Stimulated activated CD4-positive, alpha-beta T cell treated with anti-CD3 and anti-CD28 coated beads, Interleukin-15, amount 100 ng/mL, for 24 hours (primary cell): ENCODE measurements at regions not wholly inside any gene's neighbourhood (a gene's known extent, or its start where the extent isn't known, plus 50 kb on each side); places are given as distances from the start of the nearest gene placed in this dataset.
A peak's percentile ranks its signal among the peaks of the same experiment; 100 is the strongest.
"Not testable (repeated sequence)": the region's sequence is repeated elsewhere in the genome, so short reads cannot be mapped to it uniquely, and the experiment has no call there.

Source experiments
- DNase-seq: peaks from one replicate; pipeline ENCODE4 v3.0.0-alpha.2; 2020

DNA sequence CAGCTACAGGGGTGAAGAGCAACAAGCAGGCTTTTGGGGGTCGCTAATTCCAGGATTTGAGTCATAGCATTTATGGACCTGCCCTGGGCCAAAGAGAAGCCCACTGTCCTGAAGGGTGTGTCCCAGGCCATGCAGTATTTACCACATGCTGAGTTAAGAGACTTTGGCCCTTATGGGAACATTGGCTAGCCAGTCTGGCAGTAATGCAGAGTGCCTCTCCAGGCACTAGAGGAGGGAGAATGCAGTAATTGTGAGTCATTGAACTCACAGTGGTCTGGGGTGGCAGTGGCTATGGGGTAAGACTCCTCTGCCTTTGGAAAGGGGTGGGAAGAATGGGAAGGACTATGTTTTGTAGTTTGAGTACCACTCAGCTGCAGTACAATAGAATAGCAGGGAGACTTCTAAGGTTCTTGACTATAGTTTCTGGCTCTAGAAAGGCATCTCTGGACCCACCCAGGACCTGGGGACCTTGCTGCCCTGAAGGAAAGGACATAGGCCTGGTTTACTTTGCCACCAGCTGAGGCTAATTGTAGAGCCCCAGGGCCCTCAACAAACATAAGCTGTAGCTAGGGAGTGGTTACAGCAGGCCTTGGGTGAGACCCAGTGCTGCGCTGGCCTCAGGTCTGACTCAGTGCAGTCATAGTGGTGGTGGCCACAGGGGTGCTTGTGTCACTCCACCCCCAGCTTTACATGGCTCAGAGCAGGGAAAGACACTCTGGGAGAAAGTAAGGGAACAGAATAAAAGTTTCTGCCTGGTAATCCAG lies 520.9 kb downstream of the HTR1B start:
- DNase-seq: no peak

DNA sequence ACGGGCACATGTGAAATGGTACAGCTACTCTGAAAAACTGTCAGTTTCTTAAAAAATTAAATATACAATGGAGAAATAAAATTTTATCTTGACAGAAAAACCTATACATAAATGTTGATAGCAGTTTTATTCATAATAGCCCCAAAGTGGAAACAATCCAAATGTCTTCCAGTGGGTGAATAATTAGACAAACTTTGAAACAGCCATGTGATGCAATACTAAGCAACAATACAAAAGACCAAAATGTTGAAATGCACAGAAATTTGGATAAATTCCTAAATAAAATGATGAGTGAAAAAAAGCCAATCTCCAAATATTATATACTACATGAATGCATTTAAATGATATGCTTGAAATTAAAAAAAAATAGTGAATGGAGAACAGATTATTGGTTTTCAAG lies 523.1 kb downstream of the HTR1B start:
- no peak for DNase-seq

DNA sequence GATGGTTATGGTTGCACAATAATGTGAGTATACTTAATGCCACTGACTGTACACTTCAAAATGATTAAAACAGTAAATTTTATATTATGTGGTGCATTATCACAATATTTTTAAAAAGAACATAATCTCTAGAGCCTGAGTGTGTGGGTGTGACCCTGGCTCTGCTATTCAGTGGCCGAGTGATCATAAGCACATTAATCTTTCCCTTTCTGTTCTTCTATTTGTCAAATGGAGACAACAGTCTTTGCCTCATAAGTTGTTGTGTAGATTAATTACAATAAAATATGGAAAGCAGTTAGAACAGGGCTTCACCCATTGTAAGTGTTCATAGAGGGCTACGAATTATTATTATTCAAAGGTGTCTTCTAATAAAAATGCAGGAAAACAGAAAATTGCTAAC lies 548.6 kb downstream of the HTR1B start:
- no peak for DNase-seq

DNA sequence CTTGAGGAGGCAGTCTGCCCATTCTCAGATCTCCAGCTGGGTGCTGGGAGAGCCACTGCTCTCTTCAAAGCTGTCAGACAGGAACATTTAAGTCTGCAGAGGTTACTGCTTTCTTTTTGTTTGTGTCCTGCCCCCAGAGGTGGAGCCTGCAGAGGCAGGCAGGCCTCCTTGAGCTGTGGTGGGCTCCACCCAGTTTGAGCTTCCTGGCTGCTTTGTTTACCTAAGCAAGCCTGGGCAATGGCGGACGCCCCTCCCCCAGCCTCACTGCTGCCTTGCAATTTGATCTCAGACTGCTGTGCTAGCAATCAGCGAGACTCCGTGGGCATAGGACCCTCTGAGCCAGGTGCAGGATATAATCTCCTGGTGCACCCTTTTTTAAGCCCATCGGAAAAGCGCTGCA lies 557.8 kb downstream of the HTR1B start:
- not testable (repeated sequence) for DNase-seq

DNA sequence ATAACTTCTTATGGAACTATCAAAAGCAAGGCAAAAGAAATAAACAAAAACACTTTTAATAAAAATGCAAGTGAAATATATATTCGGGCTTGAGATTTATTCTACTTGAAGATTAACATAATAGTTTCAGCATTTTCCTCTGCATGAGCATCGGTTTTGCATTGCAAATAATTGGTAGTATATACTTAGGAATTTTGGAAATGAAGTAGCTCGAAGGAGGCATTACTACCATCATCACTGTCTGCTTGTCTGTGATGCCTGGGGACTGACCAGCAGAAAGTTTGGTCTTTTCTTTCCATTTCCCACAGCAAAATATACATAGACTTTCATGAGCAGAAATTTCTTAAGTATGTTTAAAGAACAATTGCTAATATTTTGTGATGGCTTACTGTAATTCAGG lies 570.7 kb downstream of the HTR1B start:
- DNase-seq: no peak

DNA sequence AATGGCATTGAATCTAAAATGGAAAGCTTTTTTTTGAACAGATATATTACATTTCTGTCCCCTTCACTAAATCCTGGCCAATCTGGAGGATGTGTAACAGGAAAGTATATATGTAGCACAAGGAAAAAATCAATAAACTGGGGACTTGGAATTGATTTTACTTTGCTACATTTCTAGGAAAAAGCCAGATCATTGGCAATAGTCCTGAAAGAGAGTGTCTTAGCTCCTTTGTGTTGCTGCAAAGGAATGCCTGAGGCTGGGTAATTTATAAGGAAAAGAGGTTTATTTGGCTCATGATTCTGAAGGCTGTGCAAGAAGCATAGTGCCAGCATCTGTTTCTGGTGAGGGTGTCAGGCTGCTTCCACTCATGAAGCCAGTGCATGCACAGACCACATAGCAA lies 574.9 kb downstream of the HTR1B start:
- no peak for DNase-seq

DNA sequence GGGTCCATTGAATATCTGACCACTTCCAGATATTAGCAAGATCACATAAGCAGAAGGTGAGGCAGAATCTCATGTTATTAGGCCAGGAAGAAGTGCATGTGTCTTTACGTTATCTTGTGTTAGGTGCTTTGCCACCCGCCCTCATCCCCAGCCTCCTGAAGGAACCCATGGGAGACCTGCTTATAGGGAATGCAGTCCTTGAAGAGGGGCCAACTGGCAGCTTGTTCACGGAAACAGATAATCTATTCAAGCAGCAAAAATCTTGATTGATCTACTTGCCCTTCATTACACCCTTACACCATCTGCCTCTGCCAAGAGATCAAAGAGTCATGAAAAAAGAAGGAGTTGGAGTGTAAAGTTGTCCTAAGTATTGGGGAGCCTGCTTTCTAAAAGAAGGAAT lies 576.4 kb downstream of the HTR1B start:
- DNase-seq: no peak

DNA sequence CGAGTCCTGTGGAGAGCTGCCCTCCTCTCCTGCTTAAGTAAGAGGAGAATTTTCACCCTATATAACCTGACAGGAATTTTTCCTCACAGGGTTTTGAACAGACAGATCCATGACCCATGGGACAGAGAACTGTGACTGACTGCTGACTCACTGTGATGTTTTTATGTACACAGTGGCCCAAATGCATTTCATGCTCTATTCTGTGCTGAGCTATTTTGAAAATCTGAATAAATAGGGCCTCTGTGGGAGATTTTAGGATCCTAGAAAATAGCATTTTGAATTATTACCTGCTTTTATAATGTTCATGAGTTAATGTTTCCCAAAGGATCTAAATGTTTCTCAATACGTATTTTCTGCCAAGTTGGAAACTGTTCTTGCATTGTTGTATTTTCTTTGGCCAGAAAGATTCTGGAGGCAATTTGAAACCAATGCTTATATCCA lies 577.4 kb downstream of the HTR1B start:
- no peak for DNase-seq

DNA sequence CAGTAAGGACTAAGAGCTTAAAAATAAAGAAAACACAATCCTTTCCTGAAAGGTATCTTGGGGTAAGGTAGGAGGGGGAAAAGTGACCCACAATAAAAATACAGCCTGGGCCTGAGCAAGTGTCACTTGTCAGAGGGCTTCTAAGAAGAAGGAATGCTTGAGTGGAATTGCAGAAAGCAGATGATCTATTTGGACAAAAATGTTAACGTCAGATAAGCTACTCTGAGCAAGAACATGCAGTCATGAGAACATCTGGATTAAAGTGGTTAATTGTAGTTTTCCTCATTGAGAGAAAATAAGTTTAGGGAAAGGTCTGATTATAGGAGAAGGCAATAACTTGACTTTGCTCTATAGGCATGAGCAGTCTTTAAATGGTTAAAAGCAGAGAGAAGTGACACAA lies 581.9 kb downstream of the HTR1B start:
- no peak for DNase-seq

DNA sequence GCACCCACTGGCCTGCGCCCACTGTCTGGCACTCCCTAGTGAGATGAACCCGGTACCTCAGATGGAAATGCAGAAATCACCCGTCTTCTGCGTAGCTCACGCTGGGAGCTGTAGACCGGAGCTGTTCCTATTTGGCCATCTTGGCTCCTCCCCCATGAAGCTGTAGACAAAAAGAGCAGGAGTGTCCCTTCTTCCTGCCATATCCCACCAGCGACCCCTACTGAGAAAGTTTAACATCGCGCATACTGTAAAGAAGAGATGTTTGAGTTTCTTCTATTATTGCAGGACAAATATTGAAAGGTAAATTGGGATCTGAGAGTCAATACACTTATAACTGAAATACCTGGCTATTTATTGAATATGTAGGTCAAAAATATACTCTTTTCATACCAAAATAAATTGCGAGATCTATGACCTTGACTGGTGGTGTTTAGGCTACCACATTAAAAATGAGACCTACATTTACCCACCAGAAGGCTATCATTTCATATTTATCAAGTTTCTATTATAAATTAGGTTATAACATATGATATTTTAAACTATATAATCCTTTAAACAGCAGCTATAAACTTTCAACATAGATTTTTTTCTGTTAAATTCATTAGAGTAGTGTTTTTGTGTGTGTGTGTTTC lies 586.3 kb downstream of the HTR1B start:
- DNase-seq: peak; percentile 2

DNA sequence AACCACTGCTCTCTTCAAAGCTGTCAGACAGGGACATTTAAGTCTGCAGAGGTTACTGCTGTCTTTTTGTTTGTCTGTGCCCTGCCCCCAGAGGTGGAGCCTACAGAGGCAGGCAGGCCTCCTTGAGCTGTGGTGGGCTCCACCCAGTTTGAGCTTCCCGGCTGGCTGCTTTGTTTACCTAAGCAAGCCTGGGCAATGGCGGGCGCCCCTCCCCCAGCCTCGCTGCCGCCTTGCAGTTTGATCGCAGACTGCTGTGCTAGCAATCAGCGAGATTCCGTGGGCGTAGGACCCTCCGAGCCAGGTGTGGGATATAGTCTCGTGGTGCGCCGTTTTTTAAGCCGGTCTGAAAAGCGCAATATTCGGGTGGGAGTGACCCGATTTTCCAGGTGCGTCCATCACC lies 586.9 kb downstream of the HTR1B start:
- DNase-seq: not testable (repeated sequence)

DNA sequence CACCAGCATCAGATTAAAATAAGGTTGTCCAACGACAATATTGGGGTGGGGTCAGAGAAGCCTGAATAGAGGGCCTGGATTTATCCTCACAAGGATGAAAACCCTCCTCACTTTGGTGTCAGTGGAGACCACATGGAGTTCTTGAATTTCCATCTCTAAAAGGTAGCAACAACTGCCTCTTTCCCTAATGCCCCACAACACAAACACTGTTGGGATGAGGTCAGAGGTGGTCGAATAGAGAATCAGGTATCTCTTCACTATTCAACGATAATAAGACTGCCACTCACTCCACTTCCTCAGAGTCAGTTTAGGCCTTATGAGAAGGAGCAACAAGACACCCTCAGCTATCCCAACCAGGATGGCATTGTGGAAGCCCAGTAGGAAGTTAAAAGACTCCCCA lies 596.1 kb downstream of the HTR1B start:
- no peak for DNase-seq

DNA sequence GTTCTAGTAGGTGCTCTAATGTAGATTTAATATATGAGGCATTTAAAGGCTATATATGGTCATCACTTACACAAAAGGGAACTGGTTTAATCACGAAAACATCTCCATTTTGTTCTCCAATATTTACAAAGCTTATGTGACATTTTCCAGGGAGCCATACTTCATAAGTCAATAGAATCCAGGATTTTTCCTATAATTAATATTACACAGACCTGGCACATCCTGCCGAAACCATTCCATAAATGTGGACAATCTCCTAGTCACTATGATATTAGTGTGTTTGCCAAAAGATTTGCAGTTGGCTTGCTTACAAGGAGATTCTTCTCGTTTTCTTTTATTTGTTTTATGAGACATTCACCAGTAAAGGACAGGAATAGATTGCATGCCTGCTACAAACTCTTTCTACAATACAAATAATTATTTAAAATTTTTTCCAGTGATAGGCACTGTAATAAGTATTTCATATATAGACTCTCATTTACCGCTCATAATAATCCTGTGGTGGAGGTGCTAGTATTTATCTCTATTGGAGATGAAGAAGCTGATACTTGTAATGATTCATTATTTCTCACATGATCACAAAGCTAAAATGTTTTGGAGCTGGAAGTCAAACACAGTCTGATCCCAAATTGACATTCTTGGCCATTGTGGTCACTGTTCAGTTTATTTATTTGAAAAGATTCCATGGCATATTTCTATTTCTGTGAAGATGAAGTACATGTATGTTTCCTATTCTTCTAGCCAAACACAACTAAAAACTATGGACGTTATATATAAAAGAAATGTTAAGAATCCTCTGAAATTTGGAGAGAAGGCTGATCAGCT lies 597.0 kb downstream of the HTR1B start:
- no peak for DNase-seq

DNA sequence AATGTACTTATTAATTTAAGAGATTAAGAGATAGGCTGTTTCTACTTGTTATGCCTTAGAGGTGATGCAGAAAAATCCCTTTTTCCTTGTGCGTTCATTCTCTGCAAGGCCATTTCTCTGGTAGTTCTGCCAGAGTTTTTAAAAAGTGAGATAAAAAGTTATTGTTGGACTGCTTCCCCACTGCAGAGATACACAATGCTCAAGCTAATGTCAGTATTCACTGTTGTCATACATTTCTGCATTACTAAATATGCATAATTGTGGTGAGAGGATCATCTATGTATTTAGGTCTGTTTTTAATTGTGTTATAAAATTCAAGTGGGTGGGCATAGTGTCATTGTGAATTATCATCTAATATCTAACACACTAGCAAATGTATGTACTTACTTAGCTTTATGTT lies 600.4 kb downstream of the HTR1B start:
- no peak for DNase-seq

DNA sequence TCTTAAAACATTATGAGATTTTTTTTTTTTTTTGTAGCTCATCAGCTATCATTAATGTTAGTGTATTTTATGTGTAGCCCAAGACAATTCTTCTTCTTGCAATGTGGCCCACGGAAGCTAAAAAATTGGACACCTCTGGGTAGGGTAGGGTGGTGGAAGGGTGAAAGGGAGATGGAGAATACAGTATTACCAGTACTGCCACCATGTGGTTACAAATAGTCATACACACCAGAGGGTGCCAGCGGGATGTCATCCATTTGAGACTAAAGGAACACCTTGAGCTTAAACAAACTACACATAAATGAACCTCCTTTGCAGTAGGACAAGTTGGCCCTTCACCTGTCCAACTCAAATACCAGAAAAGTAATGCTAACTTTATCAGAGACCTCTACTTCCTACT lies 601.9 kb downstream of the HTR1B start:
- no peak for DNase-seq

DNA sequence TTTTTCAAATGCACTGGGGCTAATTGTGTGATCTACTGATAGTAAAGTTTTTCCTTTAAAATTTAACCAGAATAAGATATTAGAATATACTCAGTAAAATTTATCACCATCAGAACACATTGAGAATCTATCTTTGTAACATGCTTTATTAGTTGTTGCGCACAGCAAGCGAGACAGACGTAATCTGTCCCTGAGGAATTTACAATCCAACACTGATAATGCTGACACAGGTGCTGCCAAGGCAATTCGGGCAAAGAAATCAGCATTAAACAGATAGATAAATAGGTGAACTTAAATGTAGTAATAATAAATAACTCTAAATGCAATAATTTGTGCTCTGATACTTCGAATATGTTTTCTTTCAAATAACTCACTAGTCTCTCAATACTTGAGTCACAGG lies 607.2 kb downstream of the HTR1B start:
- no peak for DNase-seq

DNA sequence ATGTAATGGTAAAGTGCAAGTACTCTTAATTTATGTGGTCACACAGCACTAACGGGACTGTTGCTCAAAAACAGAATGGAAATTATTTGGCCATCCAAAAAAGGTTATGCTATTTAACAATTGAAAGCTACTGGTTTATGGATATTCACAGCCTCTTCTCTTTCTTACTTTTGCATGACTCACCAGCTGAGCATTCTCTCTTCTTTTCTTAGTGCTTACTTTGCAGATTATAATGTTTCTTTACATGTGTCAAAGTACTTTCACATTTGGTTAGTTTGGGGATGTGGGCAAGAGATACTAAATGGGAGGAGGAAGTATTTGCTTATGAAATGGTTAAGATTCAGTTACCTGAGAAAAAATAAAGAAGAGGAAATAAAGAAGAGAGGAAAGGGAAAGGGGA lies 610.5 kb downstream of the HTR1B start:
- no peak for DNase-seq

DNA sequence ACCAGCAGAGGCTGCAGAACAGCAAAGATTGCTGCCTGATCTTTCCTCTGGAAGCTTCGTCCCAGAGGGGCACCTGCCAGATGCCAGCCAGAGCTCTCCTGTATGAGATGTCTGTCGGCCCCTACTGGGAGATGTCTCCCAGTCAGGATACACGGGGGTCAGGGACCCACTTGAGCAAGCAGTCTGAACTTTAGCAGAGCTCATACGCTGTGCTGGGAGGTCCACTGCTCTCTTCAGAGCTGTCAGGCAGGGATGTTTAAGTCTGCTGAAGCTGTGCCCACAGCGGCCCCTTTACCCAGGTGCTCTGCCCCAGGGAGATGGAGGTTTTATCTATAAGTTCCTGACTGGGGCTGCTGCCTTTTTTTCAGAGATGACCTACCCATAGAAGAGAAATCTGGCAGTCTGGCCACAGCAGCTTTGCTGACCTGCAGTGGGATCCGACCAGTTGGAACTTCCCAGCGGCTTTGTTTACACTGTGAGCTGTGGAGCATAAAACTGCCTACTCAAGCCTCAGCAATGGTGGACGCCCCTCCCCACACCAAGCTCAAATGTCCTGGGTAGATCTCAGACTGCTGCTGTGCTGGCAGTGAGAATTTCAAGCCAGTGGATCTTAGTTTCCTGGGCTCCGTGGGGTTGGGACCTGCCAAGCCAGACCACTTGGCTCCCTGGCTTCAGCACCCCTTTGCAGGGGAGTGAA lies 613.9 kb downstream of the HTR1B start:
- DNase-seq: not testable (repeated sequence)

DNA sequence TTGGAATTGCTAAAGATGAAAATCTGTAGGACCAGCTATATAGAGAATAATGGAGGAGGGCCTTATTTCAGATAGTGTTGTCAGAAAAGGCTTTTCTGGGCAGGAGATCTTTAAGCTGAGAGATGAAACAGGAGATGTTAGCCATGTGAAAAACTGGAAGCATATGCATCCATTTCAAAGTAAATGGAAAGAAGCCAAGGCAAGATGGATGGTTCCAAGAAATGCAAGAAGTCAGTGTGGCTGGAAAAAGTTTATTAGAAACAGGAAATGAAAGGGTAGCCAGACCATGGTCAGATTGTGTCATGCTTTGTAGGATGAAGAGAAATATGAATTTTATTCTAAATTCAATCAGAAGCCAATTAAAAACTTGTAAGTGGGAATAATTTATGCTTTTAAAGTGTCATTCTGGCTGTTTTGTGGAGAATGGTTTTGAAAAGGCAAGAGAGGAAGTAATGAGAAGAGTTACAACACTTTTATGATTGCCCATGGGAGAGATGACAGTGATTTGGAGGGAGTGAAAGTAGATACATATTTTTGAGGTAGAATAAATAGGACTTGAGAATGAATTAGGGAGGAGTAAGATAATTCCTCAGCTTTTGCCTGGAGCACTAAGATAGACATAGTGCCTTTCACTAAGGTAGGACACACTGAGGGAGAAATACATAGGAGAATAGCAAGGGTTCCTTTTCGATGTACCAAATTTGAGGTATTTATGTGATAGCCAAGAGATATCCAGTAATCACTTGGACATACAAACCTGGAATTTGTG lies 620.1 kb downstream of the HTR1B start:
- no peak for DNase-seq

DNA sequence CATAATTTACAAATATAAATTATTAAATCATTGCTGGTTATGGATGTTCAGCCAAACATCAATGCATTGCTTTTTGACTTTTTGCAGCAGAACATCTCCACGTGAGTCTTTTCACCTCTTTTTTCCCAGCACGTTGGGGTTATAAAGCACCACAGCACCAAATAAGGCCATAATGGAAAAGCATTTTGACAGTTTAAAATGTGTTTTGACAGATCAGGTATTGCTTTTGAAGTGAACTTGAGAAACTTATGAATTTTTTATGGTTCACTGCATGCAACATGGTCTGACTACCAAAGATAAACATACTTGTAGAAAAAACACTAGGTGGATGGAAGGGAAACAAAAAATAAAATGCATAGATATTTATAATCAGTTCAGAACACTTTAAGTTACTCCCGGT lies 622.4 kb downstream of the HTR1B start:
- no peak for DNase-seq

DNA sequence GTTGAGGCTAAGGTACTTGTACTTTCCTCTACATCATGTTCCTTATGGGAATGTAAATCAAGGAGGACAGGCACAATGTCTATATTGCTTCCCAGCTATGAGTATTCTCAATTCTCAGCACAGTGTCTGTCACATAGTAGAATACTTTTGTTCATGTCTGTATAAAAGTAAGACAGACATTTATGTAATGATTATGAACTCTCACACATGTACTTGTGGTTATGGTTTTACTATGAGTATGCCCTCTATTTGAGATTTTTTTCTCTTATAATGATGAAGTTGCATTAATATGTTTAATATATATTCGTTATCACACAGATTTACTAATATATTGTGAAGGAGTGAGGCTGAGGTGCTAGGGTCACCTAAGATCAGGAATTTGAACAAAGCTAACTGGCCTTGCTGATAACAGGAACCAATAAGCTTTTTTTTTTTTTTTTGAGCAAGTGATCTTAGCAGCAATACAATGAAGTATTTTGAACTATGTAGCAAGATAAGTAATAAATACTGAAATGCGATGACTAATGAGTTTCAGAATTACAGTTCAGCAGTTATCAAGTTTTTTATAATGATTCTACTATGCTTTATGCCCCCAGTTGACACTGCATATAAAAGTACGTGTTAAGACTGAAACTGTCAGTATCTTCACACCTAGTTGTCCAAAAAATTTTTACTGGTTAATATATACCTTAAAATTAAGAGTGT lies 623.1 kb downstream of the HTR1B start:
- no peak for DNase-seq

DNA sequence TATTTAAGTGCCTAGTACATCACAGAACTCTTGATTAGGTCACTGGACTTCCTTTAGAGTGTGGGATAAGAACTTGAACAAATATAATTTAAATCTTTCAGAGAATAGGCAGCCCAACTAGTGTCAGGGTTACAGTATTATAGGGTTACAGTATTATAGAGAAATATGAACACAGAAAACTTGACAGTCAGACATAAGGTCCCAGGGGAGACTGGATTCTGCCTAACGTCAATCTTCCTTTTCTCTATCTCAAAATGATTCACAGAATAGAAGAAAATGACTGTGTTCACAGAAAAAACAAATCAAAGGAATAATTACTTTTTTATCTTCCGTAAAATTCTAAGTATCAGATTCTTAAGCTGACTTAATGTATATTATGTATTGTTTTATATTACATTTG lies 623.8 kb downstream of the HTR1B start:
- no peak for DNase-seq
